ENCODE measurements at regions not wholly inside any gene's neighbourhood (a gene's known extent, or its start where the extent isn't known, plus 50 kb on each side); places are given as distances from the start of the nearest gene placed in this dataset.

DNA sequence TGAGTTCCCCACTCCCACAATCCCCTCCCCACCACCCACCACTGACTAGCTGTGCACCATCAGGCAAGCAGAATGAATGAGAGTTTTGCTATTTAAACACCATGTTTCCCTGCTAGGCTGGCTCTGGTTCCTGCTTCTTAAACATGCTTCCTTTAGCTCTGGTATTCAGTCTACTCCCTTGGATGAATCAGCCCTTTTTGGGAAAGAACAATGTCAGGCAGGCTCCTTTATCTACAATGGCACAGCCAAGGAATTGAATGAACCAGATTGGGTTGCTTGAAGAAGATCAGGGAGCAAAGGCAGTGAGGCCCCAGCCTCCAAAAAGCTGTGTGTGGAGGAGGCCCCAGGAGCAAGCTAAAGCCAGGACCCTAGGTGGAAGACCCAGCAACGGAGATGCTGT lies 92.9 kb upstream of the ISX start:
- DNase-seq, result no peak
- in situ Hi-C loops (cut with MboI; ENCODE audit: low pct_unique_long_range_greater_than_20kb, low sequenced_read_pairs), result no loop called here

DNA sequence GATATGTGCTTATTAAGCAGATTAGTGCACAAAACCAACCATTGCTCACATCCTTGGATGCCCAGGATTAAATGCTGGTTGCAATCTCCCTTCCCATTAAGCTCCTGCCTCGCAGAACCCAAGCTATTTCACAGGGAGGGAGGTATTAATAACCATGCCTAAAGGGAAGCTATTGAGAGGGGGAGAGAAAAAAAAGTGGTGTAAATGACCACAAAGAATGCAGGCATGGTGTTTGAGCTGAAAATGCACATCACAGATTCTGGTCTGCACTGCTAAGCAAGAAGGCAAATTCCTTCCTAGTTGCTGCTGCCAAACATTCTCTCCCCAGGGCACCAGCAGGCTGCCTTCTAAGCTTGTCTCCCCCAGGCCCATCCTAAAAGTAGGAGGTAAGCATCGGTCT lies 92.0 kb upstream of the ISX start:
- in situ Hi-C loops (cut with MboI; ENCODE audit: low pct_unique_long_range_greater_than_20kb, low sequenced_read_pairs), result no loop called here
- DNase-seq, result no peak

DNA sequence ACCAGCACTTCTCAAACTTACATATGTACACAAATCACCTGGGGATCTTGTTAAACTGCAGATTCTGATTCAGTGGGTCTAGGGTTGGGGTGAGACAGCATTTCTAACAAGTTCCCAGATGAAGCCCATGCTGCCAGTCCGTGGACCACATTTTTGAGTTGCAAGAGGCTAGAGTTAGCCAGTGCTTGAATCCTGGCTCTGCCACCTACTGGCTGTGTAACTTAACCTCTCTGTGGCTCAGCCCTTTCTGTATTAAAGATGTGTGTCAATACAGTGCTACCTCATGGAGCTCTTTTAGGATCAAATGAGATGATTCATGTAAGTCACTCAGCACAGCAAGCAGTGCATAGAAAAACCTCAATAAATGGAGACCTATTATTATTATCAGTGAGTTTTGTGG lies 90.2 kb upstream of the ISX start:
- DNase-seq, result peak; percentile 2
- in situ Hi-C loops (cut with MboI; ENCODE audit: low pct_unique_long_range_greater_than_20kb, low sequenced_read_pairs), result no loop called here

DNA sequence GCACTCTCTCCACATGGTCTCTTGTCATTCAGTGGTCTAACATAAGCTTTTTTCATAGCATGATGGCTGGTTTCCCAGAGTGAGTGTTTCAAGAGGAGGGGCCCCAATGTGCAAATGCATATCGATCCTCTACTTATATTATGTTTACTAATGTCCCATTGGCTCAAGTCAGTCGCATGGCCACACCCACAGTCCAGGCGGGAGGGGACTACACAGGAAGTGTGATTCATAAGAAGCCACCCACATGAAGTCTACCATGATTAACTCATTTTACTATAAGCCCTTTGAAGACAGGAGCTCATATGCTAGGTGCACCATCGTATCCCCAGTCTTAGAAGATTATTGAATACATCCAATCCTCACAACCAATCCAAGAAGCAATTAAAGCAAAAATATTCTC lies 89.5 kb upstream of the ISX start:
- in situ Hi-C loops (cut with MboI; ENCODE audit: low pct_unique_long_range_greater_than_20kb, low sequenced_read_pairs), result no loop called here
- DNase-seq, result no peak

DNA sequence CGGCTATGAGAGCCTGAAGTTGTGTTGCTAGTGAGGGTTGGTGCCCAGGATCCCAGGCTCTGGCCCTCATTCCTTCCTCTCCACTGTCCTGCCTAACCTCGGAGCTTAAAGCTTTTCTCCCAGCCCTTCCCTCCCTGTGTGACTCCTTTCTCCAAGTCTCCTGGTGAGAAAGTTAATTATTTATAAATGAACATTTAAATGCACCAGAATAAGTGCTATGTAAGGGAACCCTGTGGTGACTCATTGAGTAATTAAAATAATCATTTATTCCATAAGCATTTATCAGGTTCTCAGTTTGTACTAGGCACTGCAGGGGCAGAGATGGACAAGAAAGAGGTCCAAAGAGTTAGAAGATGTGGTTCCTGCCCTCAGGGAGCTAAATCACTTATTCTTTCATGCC lies 89.1 kb upstream of the ISX start:
- in situ Hi-C loops (cut with MboI; ENCODE audit: low pct_unique_long_range_greater_than_20kb, low sequenced_read_pairs), result no loop called here
- DNase-seq, result no peak

DNA sequence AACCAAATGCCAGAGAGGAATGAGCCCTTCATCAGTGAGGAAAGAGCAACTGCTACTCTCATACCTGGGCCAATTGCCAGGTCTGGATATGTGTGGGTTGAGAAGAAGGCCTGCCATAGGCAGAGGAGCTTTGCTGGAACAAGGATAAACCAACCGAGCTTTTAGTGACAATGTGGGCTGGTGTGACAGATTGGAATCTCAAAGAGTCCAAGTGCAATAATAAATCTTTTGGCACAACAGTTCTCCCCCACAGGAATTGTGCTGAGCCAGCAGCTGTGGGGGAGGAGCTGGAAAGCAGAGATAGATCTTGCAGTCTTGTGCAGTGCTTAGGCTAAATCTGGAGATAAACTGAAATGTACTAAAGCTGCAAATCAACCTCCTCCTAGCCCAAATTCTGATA lies 79.4 kb upstream of the ISX start:
- in situ Hi-C loops (cut with MboI; ENCODE audit: low pct_unique_long_range_greater_than_20kb, low sequenced_read_pairs), result no loop called here

DNA sequence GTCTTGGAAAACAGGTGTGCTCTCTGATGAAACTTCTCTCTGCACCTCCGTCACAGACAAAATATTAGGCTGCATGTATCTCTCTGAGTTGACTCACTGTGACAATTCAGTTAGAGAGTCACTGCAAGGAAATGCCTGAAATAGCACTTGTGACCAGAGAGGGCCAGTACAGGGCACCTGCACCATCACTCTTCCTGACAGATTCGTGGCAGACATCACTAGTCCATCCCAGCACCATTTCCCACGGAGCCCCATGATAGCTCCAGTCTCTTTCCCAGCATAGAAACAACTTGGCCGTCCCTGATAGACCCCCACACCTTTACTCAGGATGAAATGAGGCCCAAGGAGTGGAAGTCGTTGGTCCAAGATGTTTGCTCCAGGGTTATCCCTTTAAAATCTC lies 73.3 kb upstream of the ISX start:
- in situ Hi-C loops (cut with MboI; ENCODE audit: low pct_unique_long_range_greater_than_20kb, low sequenced_read_pairs), result no loop called here
- DNase-seq, result no peak

More for the DNA sequence above, 79.4 kb upstream of the ISX start:
- DNase-seq, result no peak

DNA sequence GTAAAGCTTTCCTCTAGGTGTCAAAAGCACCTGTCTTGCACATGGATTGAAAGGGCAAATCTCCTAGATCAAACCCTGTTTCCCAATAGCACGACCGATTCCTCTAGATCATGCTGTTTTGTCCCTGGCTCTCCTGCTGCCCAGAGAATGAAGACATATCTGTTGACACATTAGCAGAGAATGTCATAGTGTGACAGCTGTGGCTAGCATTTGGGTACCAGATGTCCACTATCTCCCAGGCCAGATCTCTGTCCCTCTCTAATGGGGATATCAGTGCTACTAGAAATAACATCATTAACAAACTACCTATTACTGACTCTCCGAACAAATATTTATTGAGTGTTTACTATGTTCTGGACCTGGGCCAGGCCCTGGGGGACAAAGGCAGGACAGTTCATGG lies 72.4 kb upstream of the ISX start:
- in situ Hi-C loops (cut with MboI; ENCODE audit: low pct_unique_long_range_greater_than_20kb, low sequenced_read_pairs), result no loop called here
- DNase-seq, result no peak

DNA sequence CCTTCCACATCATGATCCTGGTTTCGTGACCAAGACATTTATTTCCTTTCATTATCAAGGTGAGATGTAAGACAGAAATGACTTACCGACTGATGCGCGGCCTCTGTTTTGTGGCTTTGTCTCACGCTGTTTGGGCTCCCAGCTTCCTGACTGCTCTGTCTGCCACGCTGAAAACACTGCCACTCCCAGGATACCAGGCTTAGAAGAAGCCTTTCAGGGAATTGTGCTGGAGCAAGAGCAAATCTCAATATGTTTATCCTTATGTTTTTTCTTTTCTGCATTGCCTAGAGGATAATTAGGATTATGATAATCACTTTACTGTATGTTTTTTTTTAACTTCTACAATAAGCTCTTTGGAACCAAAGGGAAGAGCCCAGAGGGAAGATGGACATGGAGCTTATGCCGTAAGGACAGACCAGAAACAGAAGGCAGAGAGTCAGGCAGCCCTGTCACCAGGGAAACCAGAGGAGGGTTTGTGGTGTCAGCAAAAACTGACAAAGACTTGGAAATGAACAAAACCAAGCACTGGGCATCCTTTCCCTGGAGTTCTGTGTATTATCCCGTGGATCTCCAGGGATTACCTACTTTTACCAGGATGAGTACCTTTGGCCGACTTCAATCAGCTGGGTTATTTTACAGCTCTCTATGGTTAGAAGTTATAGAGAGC lies 68.2 kb upstream of the ISX start:
- in situ Hi-C loops (cut with MboI; ENCODE audit: low pct_unique_long_range_greater_than_20kb, low sequenced_read_pairs), result no loop called here
- DNase-seq, result no peak

DNA sequence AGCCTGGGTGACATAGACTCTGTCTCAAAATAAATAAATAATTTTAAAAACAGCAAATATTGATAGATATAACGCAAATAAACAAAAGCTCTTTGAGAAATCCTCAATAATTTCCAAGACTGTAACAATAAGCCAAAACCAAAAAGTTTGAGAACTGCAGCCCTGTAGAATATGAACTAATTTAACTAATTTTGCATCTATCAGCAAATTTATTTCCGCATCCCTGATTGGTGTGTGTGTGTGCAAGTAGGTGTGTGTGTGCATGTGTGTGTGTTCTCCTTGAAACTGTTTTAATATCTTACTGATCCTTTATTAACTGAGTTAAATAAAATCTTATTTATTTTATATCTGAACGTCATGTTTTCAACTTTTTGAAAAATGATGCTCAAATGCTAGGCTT lies 67.0 kb upstream of the ISX start:
- in situ Hi-C loops (cut with MboI; ENCODE audit: low pct_unique_long_range_greater_than_20kb, low sequenced_read_pairs), result no loop called here
- no peak for DNase-seq

DNA sequence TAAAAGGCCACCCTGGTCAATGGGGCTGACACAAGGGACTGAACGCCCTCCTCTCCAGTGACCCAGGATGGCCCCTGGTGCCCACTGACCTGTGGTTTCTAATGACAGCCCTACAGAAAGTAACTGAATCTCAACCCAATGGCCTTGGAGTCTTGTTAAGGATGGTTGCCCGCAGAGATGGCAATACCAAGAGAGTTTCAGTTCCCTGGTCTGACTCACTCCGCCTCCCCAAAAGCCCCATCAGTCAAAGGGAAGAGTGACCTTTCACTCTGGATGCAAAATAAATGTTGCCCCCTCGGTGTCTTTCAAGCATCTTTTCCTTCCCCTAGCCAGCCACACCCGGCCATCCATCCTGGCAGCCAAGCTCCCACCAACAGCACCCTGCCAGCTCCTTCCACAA lies 57.7 kb upstream of the ISX start:
- in situ Hi-C loops (cut with MboI; ENCODE audit: low pct_unique_long_range_greater_than_20kb, low sequenced_read_pairs), result no loop called here
- DNase-seq, result no peak

DNA sequence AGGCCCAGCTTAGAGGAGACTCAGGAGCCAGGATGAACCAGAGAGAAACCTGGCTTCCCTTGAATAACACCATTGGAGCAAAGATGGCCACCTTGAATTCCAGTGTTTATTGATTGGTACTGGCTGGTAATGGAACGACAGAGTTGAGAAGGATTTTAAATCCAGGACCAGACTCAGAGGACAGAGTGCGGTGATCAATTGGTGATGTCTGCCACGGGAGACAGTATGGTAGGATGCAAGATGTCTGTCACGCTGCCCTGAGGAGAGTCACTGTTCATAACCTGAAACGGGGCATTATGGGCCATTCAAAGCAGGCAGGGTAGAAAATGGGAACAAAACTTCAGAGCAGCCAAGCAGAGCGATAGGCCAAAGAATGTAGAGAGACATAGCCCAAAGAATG lies 55.4 kb upstream of the ISX start:
- in situ Hi-C loops (cut with MboI; ENCODE audit: low pct_unique_long_range_greater_than_20kb, low sequenced_read_pairs), result no loop called here
- DNase-seq, result no peak

DNA sequence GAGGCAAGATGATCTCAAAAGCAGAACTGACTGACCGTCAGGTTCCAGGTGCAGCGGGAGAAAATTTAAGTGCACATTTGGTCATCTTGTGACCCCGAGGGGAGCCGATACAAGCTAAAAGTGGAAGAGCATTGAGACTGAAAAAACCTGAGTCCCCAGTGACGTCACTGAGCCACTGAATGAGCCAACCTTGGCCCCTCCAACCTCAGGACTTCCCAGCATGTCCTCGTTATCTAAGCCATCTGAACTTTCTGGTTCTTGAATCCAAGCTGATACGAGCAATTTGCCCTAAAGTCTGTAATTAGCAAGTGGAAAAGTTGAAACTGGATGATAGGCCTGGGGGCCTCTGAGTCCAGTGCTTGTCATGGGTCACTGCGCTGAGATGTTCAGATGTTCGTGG lies 51.1 kb upstream of the ISX start:
- no peak for DNase-seq
- in situ Hi-C loops (cut with MboI; ENCODE audit: low pct_unique_long_range_greater_than_20kb, low sequenced_read_pairs), result no loop called here

Measured in KBM-7 (cell line).